ENCODE measurements at regions not wholly inside any gene's neighbourhood (a gene's known extent, or its start where the extent isn't known, plus 50 kb on each side); places are given as distances from the start of the nearest gene placed in this dataset.

- Histone ChIP-seq H3K4me3 (ENCODE audit: low read length) (no peak overlapping the region), H3K4me1 (ENCODE audit: insufficient read depth, low read length) (no peaks in the 10 kb centered on the region), H3K27me3 (ENCODE audit: insufficient read depth, low read length) (no peaks in the 10 kb centered on the region), H3K36me3 (ENCODE audit: insufficient read depth, low read length) (no peaks in the 10 kb centered on the region), H3K9me3 (ENCODE audit: low read length) (no peaks in the 10 kb centered on the region), H2AFZ (ENCODE audit: low read depth, low read length) (no peak overlapping the region)
These were observed 196.9 kb upstream of the USP24 start for GRCh38 chr1:55412060-55412459.

- H3K27me3 ChIP-seq (ENCODE audit: insufficient read depth, low read length), result no peaks in the 10 kb centered on the region
- no peaks in the 10 kb centered on the region for H3K4me1 ChIP-seq (ENCODE audit: insufficient read depth, low read length)
- H3K36me3 ChIP-seq (ENCODE audit: insufficient read depth, low read length), result no peaks in the 10 kb centered on the region
- H2AFZ ChIP-seq (ENCODE audit: low read depth, low read length), result no peak overlapping the region
- no peaks in the 10 kb centered on the region for H3K9me3 ChIP-seq (ENCODE audit: low read length)
- no peak overlapping the region for H3K4me3 ChIP-seq (ENCODE audit: low read length)
These were observed 187.7 kb upstream of the USP24 start for GRCh38 chr1:55402671-55403464.

DNA sequence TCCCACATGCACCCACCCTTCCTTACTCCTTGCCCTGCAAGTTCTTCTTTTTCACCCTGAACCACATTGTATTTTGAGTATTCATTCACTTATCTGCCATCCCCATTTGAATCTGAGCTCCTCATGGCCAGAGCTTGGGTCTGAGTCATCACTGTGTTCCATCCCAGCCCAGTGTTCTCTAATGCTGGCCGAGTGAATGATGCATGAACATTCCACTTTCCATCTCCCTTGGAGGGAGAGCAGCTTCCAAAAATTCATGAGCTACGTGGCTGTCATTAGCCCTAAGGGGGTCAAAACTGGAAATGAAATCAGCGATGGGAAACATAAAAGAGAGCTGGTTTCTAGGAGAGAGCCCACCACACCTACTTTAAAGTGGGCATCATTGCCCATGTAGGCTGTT lies 187.0 kb upstream of the USP24 start:
- Histone ChIP-seq H3K9me3 (ENCODE audit: low read length) (no peaks in the 10 kb centered on the region), H3K27me3 (ENCODE audit: insufficient read depth, low read length) (no peaks in the 10 kb centered on the region), H3K4me1 (ENCODE audit: insufficient read depth, low read length) (no peaks in the 10 kb centered on the region), H3K36me3 (ENCODE audit: insufficient read depth, low read length) (no peaks in the 10 kb centered on the region), H2AFZ (ENCODE audit: low read depth, low read length) (no peak overlapping the region), H3K4me3 (ENCODE audit: low read length) (no peak overlapping the region)

DNA sequence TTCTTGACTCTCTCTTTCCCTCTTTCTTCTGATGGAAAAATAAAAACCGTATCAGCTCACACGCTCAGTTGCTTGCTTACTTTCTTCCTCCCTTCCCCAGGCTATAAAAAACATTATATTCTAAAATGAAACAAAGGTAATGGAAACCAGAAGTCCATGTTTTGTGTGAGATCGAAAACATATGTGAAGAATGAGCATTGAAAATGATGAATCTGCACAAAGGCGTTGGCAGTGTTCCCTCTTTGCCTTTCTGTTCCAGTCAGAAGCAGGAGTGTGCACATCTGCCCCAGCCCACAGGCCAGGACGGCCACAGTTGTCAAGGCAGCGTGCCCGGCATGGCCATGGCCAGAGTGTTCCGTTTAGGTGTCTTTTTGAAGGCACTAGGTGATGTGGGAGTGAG lies 185.3 kb upstream of the USP24 start:
- no peaks in the 10 kb centered on the region for H3K9me3 ChIP-seq (ENCODE audit: low read length)
- no peak overlapping the region for H2AFZ ChIP-seq (ENCODE audit: low read depth, low read length)
- no peaks in the 10 kb centered on the region for H3K27me3 ChIP-seq (ENCODE audit: insufficient read depth, low read length)
- no peaks in the 10 kb centered on the region for H3K4me1 ChIP-seq (ENCODE audit: insufficient read depth, low read length)
- H3K4me3 ChIP-seq (ENCODE audit: low read length), result no peak overlapping the region
- H3K36me3 ChIP-seq (ENCODE audit: insufficient read depth, low read length), result no peaks in the 10 kb centered on the region

GRCh38 chr1:55399346-55399745 lies 184.2 kb upstream of the USP24 start:
- Histone ChIP-seq H3K36me3 (ENCODE audit: insufficient read depth, low read length) (no peaks in the 10 kb centered on the region), H3K27me3 (ENCODE audit: insufficient read depth, low read length) (no peaks in the 10 kb centered on the region), H3K4me1 (ENCODE audit: insufficient read depth, low read length) (no peaks in the 10 kb centered on the region), H3K9me3 (ENCODE audit: low read length) (no peaks in the 10 kb centered on the region), H2AFZ (ENCODE audit: low read depth, low read length) (no peak overlapping the region), H3K4me3 (ENCODE audit: low read length) (no peak overlapping the region)

- Histone ChIP-seq H3K4me1 (ENCODE audit: insufficient read depth, low read length) (no peaks in the 10 kb centered on the region), H3K36me3 (ENCODE audit: insufficient read depth, low read length) (no peaks in the 10 kb centered on the region), H3K9me3 (ENCODE audit: low read length) (no peaks in the 10 kb centered on the region), H3K27me3 (ENCODE audit: insufficient read depth, low read length) (no peaks in the 10 kb centered on the region), H2AFZ (ENCODE audit: low read depth, low read length) (no peak overlapping the region), H3K4me3 (ENCODE audit: low read length) (no peak overlapping the region)
These were observed 181.3 kb upstream of the USP24 start for GRCh38 chr1:55396381-55396891.

DNA sequence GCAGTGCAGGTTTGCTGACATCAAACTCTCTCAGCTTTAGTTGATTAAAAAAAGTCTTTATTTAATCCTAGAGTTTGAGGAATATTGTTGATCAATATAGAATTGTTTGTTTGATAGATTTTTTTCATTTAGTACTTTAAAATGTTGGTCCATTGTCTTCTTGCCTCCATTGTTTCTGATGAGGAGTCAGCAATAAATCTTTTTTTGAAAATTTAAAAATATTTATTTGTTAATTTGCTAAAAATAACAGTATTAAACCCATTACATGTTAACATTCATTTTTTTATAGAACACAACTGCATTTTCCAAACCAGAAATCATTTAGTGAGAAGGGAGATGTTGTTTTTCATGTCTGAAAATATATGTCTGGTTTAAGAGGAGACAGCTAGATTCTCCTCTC lies 173.8 kb upstream of the USP24 start:
- H3K4me3 ChIP-seq (ENCODE audit: low read length), result no peak overlapping the region
- H3K36me3 ChIP-seq (ENCODE audit: insufficient read depth, low read length), result no peaks in the 10 kb centered on the region
- H3K27me3 ChIP-seq (ENCODE audit: insufficient read depth, low read length), result no peaks in the 10 kb centered on the region
- no peaks in the 10 kb centered on the region for H3K9me3 ChIP-seq (ENCODE audit: low read length)
- no peaks in the 10 kb centered on the region for H3K4me1 ChIP-seq (ENCODE audit: insufficient read depth, low read length)
- no peak overlapping the region for H2AFZ ChIP-seq (ENCODE audit: low read depth, low read length)

GRCh38 chr1:55387145-55387544 lies 172.0 kb upstream of the USP24 start:
- no peak overlapping the region for H3K4me3 ChIP-seq (ENCODE audit: low read length)
- no peaks in the 10 kb centered on the region for H3K9me3 ChIP-seq (ENCODE audit: low read length)
- H2AFZ ChIP-seq (ENCODE audit: low read depth, low read length), result no peak overlapping the region
- no peaks in the 10 kb centered on the region for H3K4me1 ChIP-seq (ENCODE audit: insufficient read depth, low read length)
- H3K36me3 ChIP-seq (ENCODE audit: insufficient read depth, low read length), result no peaks in the 10 kb centered on the region
- no peaks in the 10 kb centered on the region for H3K27me3 ChIP-seq (ENCODE audit: insufficient read depth, low read length)

DNA sequence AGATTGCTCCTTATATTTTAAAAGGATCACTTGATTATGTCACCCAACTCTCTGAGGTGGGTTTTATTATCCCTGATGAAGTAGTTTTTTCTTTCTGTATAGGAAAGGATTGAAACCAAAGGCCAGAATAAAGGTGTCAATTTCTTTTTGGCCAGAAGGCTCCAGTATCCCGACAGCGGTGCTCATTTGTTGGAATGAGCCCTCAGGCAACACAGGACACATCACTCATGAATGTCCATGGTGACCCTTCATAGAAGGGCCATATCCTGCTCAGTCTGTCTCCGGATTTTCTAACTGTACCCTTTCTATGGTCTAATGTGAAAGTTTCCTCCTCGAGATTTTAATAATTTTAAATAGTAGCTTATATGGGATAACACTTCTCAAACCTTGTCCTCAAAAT lies 171.3 kb upstream of the USP24 start:
- H3K9me3 ChIP-seq (ENCODE audit: low read length), result no peaks in the 10 kb centered on the region
- H2AFZ ChIP-seq (ENCODE audit: low read depth, low read length), result no peak overlapping the region
- no peaks in the 10 kb centered on the region for H3K4me1 ChIP-seq (ENCODE audit: insufficient read depth, low read length)
- H3K4me3 ChIP-seq (ENCODE audit: low read length), result no peak overlapping the region
- H3K27me3 ChIP-seq (ENCODE audit: insufficient read depth, low read length), result no peaks in the 10 kb centered on the region
- no peaks in the 10 kb centered on the region for H3K36me3 ChIP-seq (ENCODE audit: insufficient read depth, low read length)

DNA sequence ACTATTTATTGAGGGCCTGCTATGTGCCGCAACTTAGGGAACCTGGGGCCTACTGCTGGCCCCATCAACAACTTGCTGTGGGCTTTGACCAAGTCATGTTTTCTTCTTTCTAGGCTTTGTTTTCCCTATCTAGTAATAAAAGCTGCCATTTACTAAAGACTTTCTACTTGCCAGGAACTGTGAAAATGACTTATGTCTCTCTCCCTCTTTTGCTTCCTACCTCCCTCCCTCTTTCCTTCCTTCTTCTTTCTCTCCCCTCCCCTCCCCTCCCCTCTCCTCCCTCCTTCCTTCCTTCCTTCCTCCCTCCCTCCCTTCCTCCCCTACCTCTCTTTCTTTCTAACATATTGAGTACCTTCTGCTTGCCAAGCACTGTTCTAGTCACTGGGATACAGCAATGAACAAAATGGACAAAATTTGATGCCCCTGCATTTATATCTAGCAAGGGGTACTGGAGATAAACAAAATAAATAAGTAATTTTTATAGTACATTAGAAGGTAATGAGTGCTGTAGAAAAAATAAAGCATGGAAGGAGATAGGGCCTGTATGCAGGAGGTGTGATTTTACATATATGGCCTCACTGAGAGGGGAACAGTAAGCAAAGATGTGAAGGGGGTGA lies 170.3 kb upstream of the USP24 start:
- Histone ChIP-seq H3K36me3 (ENCODE audit: insufficient read depth, low read length) (no peaks in the 10 kb centered on the region), H3K9me3 (ENCODE audit: low read length) (no peaks in the 10 kb centered on the region), H3K4me1 (ENCODE audit: insufficient read depth, low read length) (no peaks in the 10 kb centered on the region), H3K4me3 (ENCODE audit: low read length) (no peak overlapping the region), H2AFZ (ENCODE audit: low read depth, low read length) (no peak overlapping the region), H3K27me3 (ENCODE audit: insufficient read depth, low read length) (no peaks in the 10 kb centered on the region)

DNA sequence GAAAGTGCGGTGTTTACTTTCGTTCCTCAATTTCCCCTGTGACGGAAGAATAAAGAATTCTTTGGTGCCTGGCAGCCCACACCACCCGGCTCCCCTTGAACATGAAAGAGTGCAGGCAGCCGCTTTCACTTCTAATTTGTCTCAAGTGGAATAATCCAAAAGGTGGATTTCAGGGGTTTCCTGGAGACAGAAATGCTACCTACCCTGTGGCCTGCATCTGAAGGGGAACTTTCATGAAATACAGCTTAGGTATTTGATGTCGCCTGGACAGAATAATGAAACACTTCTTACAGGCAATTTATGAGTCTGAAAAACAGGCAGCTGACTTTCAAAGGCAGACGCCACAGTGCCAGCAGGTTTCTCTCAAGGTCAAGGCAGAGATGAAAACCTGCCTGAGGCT lies 169.5 kb upstream of the USP24 start:
- H3K4me1 ChIP-seq (ENCODE audit: insufficient read depth, low read length), result no peaks in the 10 kb centered on the region
- no peaks in the 10 kb centered on the region for H3K9me3 ChIP-seq (ENCODE audit: low read length)
- H2AFZ ChIP-seq (ENCODE audit: low read depth, low read length), result no peak overlapping the region
- H3K36me3 ChIP-seq (ENCODE audit: insufficient read depth, low read length), result no peaks in the 10 kb centered on the region
- H3K4me3 ChIP-seq (ENCODE audit: low read length), result no peak overlapping the region
- H3K27me3 ChIP-seq (ENCODE audit: insufficient read depth, low read length), result no peaks in the 10 kb centered on the region

- Histone ChIP-seq H3K27me3 (ENCODE audit: insufficient read depth, low read length) (no peaks in the 10 kb centered on the region), H3K36me3 (ENCODE audit: insufficient read depth, low read length) (no peaks in the 10 kb centered on the region), H3K4me1 (ENCODE audit: insufficient read depth, low read length) (no peaks in the 10 kb centered on the region), H2AFZ (ENCODE audit: low read depth, low read length) (no peak overlapping the region), H3K4me3 (ENCODE audit: low read length) (no peak overlapping the region), H3K9me3 (ENCODE audit: low read length) (no peaks in the 10 kb centered on the region)
These were observed 167.7 kb upstream of the USP24 start for GRCh38 chr1:55382806-55383305.

GRCh38 chr1:55381983-55382382 lies 166.8 kb upstream of the USP24 start:
- Histone ChIP-seq H2AFZ (ENCODE audit: low read depth, low read length) (no peak overlapping the region), H3K4me3 (ENCODE audit: low read length) (no peak overlapping the region), H3K4me1 (ENCODE audit: insufficient read depth, low read length) (no peaks in the 10 kb centered on the region), H3K9me3 (ENCODE audit: low read length) (no peaks in the 10 kb centered on the region), H3K36me3 (ENCODE audit: insufficient read depth, low read length) (no peaks in the 10 kb centered on the region), H3K27me3 (ENCODE audit: insufficient read depth, low read length) (no peaks in the 10 kb centered on the region)

Data from neuron (in vitro differentiated cells).